ENCODE measurements at regions not wholly inside any gene's neighbourhood (a gene's known extent, or its start where the extent isn't known, plus 50 kb on each side); places are given as distances from the start of the nearest gene placed in this dataset.

DNA sequence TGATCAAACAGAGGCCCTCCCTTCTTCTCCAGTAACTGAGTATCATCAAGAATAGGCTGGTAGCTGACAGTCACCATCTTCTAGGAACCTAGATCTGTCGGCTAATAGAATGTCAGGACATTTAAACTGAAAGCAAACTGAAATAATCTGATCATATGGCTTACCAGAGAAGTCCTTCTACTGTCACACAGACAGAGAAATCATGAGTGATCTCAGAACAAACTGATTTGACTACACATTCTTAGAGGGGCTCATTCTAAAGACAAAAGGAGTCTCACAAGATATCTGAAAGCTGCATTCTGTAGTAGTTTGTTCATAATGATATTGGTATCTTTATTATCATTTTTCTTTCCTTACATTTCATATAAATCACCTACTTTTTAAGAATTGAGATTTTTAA lies 130.9 kb upstream of the ADCY1 start:
- Histone ChIP-seq H3K79me2 (ENCODE audit: insufficient read depth, low read length) (no peaks in the 10 kb centered on the region), H2AFZ (ENCODE audit: low read length) (no peak overlapping the region), H3K36me3 (ENCODE audit: insufficient read depth, low read length) (no peaks in the 10 kb centered on the region), H3K4me1 (ENCODE audit: insufficient read depth, low read length, poor library complexity, severe bottlenecking) (no peaks in the 10 kb centered on the region), H3K27me3 (ENCODE audit: insufficient read depth, low read length, poor library complexity, severe bottlenecking) (no peaks in the 10 kb centered on the region), H4K20me1 (ENCODE audit: insufficient read depth, low read length, poor library complexity, severe bottlenecking) (no peaks in the 10 kb centered on the region), H3K4me2 (ENCODE audit: low read depth, low read length, poor library complexity, severe bottlenecking) (no peak overlapping the region), H3K9me2 (replicated peaks; ENCODE audit: low read depth, low read length) (no peaks in the 10 kb centered on the region), H3F3A (ENCODE audit: low read depth) (no peaks in the 10 kb centered on the region), H3K9ac (ENCODE audit: low read depth, low read length, poor library complexity, severe bottlenecking) (no peak overlapping the region), H3K4me3 (ENCODE audit: low read length, poor library complexity, severe bottlenecking) (no peak overlapping the region), H3K9me3 (ENCODE audit: insufficient read depth, low read depth, low read length) (no peaks in the 10 kb centered on the region)
- TF ChIP-seq EZH2phosphoT487 (IDR thresholded peaks at IDR 0.05; ENCODE audit: borderline replicate concordance), result no peak

DNA sequence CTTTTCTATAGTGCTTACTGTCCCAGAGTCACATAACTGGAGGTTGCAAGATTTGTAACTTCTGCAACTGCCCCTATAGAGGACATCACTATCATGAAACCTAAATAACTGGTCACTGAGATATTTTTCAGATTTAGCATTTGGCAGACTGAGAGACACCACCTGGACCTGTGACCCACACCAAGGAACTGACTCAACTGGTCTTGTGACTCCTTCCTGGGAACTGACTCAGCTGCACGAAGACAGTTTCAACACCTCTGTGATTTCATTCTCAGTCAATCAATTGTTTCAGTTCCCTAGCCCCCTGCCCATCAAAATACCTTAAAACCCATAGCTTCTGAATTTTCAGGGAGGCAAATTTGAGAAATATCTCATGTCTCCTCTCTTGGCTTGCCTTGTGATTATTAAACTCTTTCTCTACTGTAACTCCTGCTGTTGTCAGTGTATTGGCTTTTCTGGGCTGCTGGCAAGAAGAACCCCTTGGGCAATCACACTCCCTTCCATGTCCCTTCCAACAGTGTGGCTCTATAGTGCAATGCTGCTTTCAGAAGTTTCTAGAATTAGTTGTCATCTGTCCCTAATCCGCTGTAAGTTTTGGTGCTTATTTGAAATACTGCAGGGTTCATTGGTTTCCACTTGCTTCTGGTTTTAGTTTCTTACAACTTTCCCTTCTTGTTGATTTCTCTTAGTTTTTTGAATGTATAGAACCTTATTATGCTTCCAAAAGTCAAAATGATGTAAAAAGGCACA lies 127.8 kb upstream of the ADCY1 start:
- no peaks in the 10 kb centered on the region for H3F3A ChIP-seq (ENCODE audit: low read depth)
- H3K4me1 ChIP-seq (ENCODE audit: insufficient read depth, low read length, poor library complexity, severe bottlenecking), result no peaks in the 10 kb centered on the region
- H2AFZ ChIP-seq (ENCODE audit: low read length), result no peak overlapping the region
- H3K27me3 ChIP-seq (ENCODE audit: insufficient read depth, low read length, poor library complexity, severe bottlenecking), result no peaks in the 10 kb centered on the region
- H3K4me3 ChIP-seq (ENCODE audit: low read length, poor library complexity, severe bottlenecking), result no peak overlapping the region
- H3K9me3 ChIP-seq (ENCODE audit: insufficient read depth, low read depth, low read length), result no peaks in the 10 kb centered on the region
- no peaks in the 10 kb centered on the region for H3K36me3 ChIP-seq (ENCODE audit: insufficient read depth, low read length)
- no peaks in the 10 kb centered on the region for H4K20me1 ChIP-seq (ENCODE audit: insufficient read depth, low read length, poor library complexity, severe bottlenecking)
- no peaks in the 10 kb centered on the region for H3K9me2 ChIP-seq (replicated peaks; ENCODE audit: low read depth, low read length)
- no peak overlapping the region for H3K4me2 ChIP-seq (ENCODE audit: low read depth, low read length, poor library complexity, severe bottlenecking)
- no peaks in the 10 kb centered on the region for H3K79me2 ChIP-seq (ENCODE audit: insufficient read depth, low read length)
- TF ChIP-seq, protein P1, sequence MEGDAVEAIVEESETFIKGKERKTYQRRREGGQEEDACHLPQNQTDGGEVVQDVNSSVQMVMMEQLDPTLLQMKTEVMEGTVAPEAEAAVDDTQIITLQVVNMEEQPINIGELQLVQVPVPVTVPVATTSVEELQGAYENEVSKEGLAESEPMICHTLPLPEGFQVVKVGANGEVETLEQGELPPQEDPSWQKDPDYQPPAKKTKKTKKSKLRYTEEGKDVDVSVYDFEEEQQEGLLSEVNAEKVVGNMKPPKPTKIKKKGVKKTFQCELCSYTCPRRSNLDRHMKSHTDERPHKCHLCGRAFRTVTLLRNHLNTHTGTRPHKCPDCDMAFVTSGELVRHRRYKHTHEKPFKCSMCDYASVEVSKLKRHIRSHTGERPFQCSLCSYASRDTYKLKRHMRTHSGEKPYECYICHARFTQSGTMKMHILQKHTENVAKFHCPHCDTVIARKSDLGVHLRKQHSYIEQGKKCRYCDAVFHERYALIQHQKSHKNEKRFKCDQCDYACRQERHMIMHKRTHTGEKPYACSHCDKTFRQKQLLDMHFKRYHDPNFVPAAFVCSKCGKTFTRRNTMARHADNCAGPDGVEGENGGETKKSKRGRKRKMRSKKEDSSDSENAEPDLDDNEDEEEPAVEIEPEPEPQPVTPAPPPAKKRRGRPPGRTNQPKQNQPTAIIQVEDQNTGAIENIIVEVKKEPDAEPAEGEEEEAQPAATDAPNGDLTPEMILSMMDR (conservative IDR thresholded peaks at IDR 0.05; ENCODE audit: low read length), result no peak
- no peak for TF ChIP-seq EZH2phosphoT487 (IDR thresholded peaks at IDR 0.05; ENCODE audit: borderline replicate concordance)
- H3K9ac ChIP-seq (ENCODE audit: low read depth, low read length, poor library complexity, severe bottlenecking), result no peak overlapping the region

DNA sequence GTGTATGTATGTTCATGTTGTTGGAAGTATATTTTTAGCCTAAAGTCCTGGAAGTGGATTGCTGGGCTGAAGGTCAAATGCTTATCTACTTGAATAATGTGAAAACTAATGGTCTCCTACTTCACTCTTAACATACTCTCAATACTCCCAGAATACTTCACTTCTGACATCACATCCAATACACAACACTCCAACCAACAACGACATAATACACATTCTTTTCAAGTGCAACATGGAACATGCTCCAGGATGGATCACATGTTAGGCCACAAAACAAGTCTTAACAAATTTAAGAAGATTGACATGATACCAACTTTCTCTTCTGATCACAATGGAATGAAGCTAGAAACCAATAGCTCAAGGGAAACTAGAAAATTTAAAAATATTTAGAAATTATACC lies 126.9 kb upstream of the ADCY1 start:
- Histone ChIP-seq H3K9me3 (ENCODE audit: insufficient read depth, low read depth, low read length) (no peaks in the 10 kb centered on the region), H3K79me2 (ENCODE audit: insufficient read depth, low read length) (no peaks in the 10 kb centered on the region), H3K9me2 (replicated peaks; ENCODE audit: low read depth, low read length) (no peaks in the 10 kb centered on the region), H3K4me3 (ENCODE audit: low read length, poor library complexity, severe bottlenecking) (no peak overlapping the region), H3K4me2 (ENCODE audit: low read depth, low read length, poor library complexity, severe bottlenecking) (no peak overlapping the region), H3K36me3 (ENCODE audit: insufficient read depth, low read length) (no peaks in the 10 kb centered on the region), H3K4me1 (ENCODE audit: insufficient read depth, low read length, poor library complexity, severe bottlenecking) (no peaks in the 10 kb centered on the region), H2AFZ (ENCODE audit: low read length) (no peak overlapping the region), H3K27me3 (ENCODE audit: insufficient read depth, low read length, poor library complexity, severe bottlenecking) (no peaks in the 10 kb centered on the region), H3F3A (ENCODE audit: low read depth) (no peaks in the 10 kb centered on the region), H4K20me1 (ENCODE audit: insufficient read depth, low read length, poor library complexity, severe bottlenecking) (no peaks in the 10 kb centered on the region), H3K9ac (ENCODE audit: low read depth, low read length, poor library complexity, severe bottlenecking) (no peak overlapping the region)
- no peak for TF ChIP-seq EZH2phosphoT487 (IDR thresholded peaks at IDR 0.05; ENCODE audit: borderline replicate concordance)
- TF ChIP-seq, protein P1 (conservative IDR thresholded peaks at IDR 0.05; ENCODE audit: low read length), result no peak
